ENCODE measurements at regions not wholly inside any gene's neighbourhood (a gene's known extent, or its start where the extent isn't known, plus 50 kb on each side); places are given as distances from the start of the nearest gene placed in this dataset.

- no peak for DNase-seq (ENCODE audit: low read depth)
Observed at GRCh38 chr9:27752069-27752468, 178.8 kb upstream of the C9orf72 start.

GRCh38 chr9:27755846-27756245, 182.6 kb upstream of the C9orf72 start:
- DNase-seq (ENCODE audit: low read depth) = no peak

DNA sequence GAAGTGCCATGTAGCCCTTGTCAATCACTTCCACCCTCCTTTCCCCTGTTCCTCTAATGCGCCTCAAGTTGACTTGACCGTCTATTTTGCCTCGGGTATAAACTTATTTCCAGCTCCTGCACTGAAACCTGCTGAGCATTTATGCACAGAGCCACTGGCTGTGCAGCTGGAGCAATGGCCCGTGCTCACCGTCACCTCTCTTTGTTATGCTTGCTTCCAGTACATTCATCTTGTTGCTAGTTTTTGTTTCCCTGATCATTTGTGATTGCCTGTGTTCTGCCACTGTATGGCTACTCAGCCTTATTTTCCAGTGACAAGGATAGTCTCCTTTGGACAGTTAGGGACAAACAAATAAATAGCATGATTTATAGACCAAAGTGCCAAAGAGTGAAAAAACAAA, 183.1 kb upstream of the C9orf72 start:
- no peak for DNase-seq (ENCODE audit: low read depth)

DNA sequence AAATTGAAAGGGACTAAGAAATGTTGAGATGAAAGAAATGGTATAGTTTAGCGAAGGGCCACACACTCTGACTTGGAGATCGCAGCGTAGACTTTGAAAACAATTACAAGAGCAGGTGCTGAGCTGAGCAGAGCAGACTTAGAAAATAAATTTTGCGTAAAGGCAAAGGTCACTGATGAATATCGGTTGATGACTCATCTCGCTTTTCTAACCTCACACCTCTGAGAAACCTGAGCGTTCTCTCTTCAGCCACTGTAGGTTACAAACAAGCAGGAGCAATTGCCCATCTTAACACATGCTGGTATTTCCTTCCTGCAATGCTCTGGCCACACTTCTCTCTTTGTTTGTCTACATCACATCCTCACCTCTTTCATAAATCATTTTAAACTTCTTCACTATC, 190.6 kb upstream of the C9orf72 start:
- no peak for DNase-seq (ENCODE audit: low read depth)

DNA sequence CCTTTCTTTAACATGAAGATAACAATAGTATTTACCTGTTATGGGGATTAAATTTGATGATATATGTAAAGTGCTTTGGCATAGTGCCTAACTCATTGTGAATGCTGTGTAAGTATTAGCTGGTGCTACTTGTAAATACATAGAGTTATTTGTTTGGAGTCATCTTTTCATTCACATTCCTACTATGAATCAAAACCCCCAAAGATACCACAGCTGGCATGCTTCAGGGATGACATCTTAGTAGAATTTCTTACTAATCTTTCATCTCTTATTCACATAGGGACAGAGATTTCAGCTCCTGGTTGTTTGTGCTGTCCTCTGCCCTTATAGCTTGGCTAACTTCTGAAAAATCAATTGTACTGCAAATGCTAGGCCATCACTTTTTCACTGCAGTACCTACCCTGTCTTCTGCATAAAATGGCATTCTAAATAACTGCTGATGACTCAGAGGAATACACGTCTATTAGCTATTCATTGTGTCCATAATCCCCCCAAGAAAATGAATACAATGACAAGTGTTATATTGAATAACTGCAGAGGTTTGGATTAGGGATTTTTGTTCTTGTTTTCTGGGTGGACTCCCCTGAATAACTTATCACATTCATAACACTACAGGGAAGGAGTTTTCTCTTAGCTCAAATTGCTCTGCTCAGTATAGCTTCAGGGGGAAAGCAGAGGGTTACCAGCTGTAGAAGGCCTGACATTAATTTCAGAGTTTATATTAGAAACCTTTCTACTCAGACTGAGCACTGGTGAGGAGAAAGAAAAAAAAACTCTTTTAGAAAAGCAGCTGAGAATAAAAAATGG, 192.2 kb upstream of the C9orf72 start:
- DNase-seq (ENCODE audit: low read depth) = peak; percentile 30

DNA sequence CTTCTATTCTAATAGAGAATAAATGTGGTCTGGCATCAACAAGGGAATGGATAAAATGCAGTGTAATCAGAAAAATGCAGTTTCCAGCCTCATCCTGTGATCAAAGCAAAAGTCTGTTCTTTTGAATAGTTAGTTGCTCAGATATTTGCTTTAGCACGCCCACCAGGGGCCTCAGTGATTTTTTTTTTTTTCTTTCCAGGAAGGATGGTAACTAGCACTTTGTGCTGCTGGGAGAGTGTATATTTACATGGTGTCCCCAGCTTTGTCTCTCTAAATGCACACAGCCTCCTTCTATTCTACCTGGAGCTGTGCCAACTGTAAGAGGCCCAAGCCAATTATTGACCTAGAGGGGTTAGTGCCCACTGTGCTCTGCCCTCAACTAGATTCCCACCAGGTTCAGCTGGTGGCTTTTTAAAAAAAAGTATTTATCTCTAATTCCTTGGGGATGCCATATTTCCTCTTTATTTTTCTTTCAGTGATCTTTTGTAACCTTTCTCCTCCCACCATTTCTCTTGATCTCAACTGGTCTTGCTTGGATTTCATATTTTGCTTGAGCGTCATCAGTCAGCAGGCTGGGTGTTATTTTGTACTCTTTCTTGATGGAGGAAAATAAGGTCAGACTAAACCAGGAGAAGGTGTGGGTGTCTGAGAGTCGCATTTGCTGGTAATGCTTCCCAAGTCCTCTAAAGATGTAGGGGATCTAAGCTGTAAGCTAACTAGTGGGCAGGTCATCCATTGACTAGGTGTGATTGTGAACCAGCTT, 193.0 kb upstream of the C9orf72 start:
- DNase-seq (ENCODE audit: low read depth) = no peak

- no peak for DNase-seq (ENCODE audit: low read depth)
Observed at GRCh38 chr9:27768781-27769180, 195.5 kb upstream of the C9orf72 start.

GRCh38 chr9:27770541-27770940, 197.3 kb upstream of the C9orf72 start:
- DNase-seq (ENCODE audit: low read depth) = no peak

- DNase-seq (ENCODE audit: low read depth) = peak; percentile 24
Observed at GRCh38 chr9:27771803-27772545, 198.7 kb upstream of the C9orf72 start.

GRCh38 chr9:27784847-27785713, 211.8 kb upstream of the C9orf72 start:
- peak; percentile 10 for DNase-seq (ENCODE audit: low read depth)

GRCh38 chr9:27785714-27786100, 212.4 kb upstream of the C9orf72 start:
- peak; percentile 37 for DNase-seq (ENCODE audit: low read depth)

GRCh38 chr9:27787891-27788290, 214.6 kb upstream of the C9orf72 start:
- DNase-seq (ENCODE audit: low read depth) = peak; percentile 25

GRCh38 chr9:27791311-27791710, 218.0 kb upstream of the C9orf72 start:
- peak; percentile 24 for DNase-seq (ENCODE audit: low read depth)

GRCh38 chr9:27792971-27793689, 219.8 kb upstream of the C9orf72 start:
- no peak for DNase-seq (ENCODE audit: low read depth)

- no peak for DNase-seq (ENCODE audit: low read depth)
Observed at GRCh38 chr9:27799326-27799725, 226.0 kb upstream of the C9orf72 start.

DNA sequence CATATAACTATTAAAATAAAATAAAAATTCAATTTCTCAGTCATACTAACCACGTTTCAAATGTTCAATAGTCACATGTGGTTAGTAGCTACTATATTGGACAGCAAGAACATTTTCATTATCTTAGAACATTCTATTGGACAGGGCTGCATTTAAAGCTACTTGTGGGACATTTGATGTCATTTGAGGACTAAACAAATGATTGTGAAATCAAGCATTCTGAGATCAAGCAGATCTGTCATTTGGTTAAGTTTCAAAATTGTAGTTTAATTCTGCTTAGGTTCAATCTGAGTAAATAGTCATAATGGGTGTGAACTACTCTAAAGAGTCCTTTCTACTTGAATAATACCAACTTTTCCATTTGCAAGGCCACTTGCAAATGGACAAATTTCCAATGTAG, 226.9 kb upstream of the C9orf72 start:
- no peak for DNase-seq (ENCODE audit: low read depth)

DNA sequence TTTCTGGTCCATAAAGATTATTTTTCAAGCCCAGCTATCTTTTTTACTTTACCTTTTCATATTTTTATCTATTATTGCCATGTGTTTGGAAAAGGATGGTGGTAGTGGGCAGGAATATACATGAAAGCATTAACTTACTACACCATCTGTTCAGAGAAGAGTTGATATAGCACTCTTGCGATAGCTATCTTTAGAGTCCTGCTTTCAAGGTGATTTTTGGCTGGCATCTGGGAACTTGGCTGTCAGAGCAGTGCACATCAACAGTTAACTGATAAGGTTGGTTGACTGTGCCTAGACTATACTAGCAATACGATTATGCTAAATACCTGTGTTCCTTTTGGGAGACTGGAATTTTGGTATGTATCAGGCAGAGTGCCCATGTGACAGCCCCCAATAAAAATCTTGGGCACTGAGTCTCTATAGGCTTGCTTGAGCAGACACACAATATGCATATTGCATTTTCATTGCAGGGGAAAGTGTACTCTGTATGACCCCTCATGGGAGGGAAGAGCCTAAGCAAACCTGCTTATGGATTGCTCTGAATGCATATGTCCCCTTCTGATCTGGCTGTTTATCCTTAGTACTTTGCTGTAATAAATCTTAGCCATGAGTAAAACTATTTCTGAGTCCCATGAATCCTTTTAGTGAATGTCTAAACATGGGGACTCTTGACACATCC, 227.6 kb upstream of the C9orf72 start:
- no peak for DNase-seq (ENCODE audit: low read depth)

GRCh38 chr9:27801545-27801944, 228.3 kb upstream of the C9orf72 start:
- no peak for DNase-seq (ENCODE audit: low read depth)

DNA sequence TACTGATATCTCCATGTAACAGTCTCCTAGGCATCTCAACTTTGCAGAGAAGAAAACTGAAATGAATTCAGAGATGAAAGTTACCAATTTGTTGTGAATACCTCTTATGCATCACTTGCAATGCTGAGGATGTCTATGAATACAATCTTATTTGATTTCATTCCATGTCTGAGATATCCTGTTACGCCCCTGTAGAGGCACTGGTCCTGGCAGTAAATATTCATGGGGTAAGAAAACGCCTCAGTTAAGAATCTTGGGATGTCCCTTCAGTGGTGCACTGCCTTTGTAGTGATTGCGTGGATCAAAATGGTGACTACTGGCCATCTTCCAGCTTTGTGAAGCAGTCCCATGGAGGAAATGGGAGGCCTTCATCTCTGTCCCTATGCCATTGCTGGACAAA, 229.1 kb upstream of the C9orf72 start:
- DNase-seq (ENCODE audit: low read depth) = no peak

- no peak for DNase-seq (ENCODE audit: low read depth)
Observed at GRCh38 chr9:27808864-27809263, 235.6 kb upstream of the C9orf72 start.

DNA sequence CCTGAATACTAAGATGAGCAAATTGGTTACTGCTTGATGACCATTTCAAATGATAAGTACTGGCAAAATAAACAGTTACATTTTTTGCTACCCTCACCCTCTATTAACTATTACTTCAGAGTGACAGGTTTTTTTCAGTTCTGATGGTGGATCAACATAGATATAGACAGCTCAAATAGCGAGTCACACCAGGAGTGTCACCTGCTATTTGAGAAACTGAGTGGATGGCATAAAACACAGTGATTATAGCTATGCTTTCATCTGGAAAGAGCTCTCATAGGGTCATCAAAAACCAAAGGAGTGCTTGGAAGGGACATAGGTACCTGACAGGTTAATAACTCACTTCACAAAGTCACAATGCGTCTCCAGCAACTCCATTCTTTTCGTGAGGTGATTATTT, 244.5 kb upstream of the C9orf72 start:
- DNase-seq (ENCODE audit: low read depth) = no peak
